GDM1 (cell line): ENCODE measurements at regions not wholly inside any gene's neighbourhood (a gene's known extent, or its start where the extent isn't known, plus 50 kb on each side); places are given as distances from the start of the nearest gene placed in this dataset.
"Not testable (repeated sequence)": the region's sequence is repeated elsewhere in the genome, so short reads cannot be mapped to it uniquely, and the experiment has no call there.

Source experiments
- DNase-seq: peaks from one replicate; lab custom pipeline; 2025; lab: John Stamatoyannopoulos, UW

DNA sequence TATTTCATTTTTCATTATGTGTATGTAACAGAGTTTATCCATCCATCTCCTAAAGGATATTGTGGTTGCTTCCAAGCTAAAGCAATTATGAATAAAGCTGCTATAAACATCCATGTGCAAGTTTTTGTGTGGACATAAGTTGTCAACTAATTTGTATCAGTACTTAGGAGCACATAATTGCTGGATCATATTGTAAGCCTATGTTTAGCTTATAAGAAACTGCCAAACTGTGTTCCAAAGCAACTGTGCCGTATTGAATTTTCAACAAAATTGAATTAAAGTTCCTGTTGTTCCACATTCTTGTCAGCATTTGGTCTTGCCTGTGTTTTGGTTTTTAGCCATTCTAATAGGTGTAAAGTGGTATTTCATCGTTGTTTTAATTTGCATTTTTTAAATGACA, 416.9 kb downstream of the SLC6A15 start:
- DNase-seq = no peak

DNA sequence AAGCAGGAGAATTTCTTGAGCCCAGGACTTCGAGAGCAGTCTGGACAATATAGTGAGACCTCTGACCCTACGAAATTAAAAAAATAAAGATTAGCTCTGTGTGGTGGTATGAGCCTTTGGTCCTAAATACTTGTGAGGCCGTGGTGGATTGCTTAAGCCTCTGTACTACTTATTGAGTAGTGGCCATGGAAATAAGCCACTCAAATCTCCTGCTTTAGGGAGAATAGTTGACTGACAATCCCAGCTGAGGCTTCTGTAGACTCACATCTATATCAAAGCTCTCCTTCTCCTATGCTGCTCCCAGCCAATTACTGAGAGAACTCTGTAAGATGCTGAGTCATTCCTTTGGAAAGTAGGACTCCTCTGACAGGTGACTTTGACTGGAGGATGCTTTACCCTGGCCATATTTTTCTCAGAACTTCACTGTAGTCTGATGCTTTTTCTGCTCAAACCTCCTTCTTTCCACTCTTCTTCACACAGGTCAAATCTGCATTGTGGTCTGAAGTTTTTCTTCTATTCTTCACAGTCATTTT, 420.2 kb downstream of the SLC6A15 start:
- no peak for DNase-seq

DNA sequence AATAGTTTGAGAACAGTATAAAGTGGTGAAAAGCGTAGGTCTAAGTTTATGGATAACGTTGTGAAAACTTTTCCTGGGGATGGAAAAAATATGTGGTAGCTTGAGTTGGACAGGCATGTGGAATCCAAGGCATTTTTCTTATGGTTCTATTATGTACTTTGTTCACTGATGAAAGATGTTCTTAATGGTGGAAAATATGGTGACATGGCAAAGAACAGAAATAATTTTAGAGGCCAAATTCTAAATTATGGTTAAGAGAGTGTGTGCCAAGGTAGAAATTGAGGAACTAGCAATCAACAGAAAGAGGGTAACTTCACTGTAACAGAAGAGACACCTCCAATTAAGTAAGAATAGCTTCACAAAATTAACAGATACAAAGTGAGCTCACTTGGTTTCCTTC, 427.8 kb downstream of the SLC6A15 start:
- DNase-seq = no peak

DNA sequence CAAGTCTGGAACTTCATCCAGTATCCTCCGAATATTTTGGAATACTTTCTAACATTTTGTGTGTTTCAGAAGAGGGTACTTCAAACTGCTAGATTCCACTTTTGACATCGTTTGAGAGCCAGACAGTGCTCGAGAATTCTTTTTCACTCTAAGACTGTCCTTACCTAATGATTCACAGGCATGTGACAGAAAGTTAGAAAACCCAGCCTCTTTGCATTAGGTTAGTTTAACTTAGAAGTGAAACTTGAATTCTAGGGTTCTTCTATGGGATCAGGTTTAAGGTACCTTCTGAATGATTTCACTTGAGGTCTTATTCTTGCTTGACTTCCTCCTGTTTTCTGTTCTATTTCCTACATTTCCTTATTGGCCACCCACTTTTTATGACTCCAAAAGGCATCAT, 431.8 kb downstream of the SLC6A15 start:
- no peak for DNase-seq

DNA sequence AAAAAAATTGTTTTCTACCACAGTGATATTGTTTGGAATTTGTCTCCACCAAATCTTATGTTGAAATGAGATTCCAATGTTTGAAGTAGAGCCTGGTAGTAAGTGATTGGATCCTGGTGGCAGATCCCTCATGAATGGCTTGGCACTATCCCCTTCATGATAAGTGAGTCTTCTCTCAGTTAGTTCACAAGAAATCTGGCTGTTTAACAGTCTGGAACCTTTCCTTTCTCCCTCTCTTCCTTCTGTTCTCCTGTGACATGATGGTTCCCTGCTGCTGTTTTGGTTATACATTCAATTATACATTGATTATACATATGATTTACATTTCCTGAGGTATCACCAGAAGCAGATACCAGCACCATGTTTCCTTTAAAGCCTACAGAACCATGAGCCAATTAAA, 442.2 kb downstream of the SLC6A15 start:
- no peak for DNase-seq

DNA sequence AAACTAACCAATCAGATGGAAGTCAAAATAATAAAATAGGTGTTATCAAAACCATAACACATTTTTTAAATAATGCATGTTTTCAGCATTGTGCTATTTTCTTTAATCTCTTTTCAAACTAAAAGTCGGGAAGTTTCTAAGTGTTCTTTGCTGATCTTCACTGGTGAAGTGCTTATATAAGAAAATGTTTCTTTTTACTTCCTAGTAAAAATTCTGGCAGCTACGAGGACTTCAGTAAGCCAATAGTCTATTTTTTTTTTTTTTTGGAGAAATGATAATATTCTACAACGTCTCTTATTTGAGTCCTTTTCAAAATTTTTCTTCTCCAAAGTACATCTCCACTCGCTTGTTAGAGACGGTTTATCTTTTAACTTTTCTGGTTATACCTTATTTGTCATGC, 448.0 kb downstream of the SLC6A15 start:
- DNase-seq = no peak

DNA sequence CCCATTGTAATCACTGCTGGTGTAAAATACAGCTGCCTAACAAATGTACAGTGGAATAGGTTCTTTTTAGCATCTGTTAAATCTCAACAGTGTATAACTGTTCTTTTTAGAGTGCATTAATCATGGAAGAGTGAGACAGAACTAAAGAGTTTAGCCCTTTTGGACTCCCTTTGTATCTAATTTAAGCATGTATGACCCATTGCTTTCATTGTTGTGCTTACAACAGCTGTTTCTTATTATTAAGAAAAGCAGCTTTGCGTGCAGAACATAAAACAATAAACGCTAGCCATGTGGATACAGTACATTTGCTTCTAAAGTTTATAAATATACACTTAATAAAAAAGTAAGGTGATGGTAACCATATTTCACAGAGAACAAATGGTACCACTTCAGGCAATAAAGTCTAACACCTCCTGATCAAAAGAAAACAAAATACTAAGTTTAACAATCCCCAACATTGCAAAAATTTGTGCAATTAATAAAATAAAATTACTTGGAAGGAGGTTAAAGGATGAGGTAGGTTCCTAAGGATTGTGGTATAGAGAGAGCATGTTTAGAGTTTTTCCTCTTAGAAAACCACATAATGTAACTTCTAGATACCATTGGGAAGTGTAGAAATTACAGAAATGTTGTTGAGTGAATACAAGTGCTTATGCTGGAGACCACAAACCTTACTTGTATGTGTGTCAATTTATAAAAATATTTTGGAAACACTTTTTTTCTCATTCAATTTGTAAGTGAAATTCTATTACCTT, 448.7 kb downstream of the SLC6A15 start:
- DNase-seq = no peak

DNA sequence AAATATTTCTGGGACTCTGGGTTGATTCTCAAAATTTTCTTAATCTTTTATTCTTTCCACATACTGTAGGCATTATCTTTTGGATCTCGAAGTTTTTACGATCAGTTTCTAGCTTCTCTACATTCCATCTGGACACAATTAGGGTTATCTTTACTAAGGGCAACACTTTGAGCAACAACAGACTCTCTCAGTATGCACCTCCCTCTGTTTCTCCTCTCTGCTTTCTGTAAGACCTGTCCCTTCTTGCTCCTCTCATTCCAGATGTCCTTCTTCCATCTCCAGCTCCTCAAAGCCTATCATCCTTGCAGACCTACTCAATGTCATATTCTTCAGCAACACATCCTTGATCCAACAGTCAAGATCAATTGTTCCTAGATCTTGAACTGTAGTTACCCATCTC, 457.0 kb downstream of the SLC6A15 start:
- no peak for DNase-seq

DNA sequence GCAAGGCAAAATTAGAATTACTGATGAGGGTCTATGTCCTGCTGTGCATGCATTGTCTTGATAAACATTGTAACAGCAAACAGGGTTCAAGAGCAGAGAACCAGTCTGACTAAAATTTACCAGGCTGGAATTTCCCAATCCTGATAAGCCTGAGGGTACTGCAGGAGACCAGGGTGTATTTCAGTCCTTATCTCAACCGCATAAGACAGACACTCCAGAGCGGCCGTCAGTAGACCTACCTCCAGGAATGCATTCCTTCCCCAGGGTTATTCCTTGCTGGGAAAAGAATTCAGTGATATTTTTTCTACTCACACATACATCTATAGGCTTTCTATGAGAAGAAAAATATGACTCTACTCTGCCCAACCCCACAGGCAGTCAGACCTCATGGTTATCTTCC, 466.1 kb downstream of the SLC6A15 start:
- DNase-seq = not testable (repeated sequence)

DNA sequence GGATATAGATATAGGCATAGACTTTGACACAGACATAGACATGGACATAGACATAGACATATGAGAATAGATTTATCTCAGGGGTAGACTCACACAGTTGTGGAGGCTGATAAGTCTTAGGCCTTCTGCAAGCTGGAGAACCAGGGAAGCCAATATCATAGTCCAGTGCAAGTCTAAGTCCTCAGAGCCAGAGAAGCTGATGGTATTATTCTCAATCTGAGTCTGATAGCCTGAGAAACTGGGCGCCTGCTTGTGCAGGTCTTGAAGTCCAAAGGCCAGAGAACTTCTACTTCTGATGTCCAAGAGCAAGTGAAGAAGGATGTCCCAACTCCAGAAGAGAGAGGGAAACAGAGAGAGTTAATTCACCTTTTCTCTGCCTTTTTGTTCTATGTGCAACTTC, 476.5 kb downstream of the SLC6A15 start:
- DNase-seq = no peak

DNA sequence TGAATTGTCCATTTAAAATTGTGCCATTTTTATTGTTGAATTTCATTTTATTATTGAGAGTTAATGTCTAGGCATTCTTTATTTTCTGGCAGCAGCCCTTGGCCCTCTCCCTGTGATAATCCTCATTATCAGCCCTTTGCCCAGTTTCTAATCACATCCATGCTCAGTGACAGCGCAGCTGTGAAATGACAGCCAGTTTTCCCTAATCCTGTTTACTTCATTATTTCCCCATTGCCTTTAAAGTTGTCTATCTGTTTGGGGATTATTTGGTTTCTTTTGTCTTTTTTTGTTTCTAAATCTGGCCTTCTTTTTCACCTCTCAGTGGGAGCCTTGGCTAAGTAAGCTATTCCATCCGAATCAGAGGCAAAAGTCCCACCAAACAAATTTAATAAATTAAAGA, 476.9 kb downstream of the SLC6A15 start:
- DNase-seq = no peak

DNA sequence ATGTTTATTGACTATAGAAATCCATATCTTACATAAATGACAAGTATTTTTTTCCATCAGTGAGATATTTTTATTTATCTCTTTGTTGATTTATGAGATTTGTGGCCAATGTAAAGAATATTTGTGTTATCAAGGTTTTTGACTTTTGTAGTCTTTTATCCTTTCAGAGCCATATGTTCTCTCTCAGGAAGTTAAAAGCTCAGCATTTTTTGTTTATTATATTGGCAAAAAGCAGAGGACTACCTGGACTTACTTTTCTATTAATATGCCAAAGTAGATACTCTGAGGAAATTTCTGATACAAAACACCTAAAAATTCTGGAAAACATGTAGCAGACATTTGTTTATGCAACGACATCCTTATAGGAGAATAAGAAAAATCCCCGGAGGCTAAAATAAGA, 490.3 kb downstream of the SLC6A15 start:
- no peak for DNase-seq

DNA sequence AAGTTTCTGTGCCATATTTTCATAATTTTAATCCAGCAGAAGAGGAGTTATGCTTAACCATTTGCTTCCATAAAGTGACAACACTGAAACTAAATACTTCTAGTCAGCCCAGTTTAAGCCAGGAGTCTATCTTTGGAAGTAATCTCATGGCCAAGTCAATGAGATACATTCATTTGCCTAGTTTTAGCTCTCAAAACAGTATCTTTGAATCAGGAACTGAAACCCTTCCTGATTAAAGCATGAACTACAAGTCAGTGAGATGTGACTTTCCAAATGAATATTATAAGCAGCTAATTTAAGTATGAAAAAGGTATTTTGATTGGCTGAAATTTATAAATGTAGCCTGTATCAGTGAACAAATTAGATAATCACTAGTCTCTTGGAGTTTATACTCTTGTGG, 491.5 kb downstream of the SLC6A15 start:
- DNase-seq = no peak

DNA sequence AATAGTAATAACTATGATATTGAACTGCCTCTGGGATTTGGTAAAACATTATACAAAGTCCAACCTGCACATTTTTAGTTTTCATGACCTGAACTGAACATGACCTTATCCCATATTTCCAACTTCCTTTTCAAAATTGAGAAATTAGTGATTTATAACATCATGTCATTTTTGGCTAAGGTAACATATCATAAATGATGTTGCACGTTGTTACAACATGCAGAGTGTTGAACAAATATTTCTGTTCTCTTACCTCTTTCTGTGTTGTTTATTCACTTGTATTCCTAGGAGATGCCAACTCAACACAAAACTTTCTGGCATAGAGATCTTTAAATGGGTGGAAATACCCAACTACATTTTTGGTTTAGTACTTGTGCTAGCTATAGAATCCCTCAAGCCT, 496.0 kb downstream of the SLC6A15 start:
- DNase-seq = no peak

DNA sequence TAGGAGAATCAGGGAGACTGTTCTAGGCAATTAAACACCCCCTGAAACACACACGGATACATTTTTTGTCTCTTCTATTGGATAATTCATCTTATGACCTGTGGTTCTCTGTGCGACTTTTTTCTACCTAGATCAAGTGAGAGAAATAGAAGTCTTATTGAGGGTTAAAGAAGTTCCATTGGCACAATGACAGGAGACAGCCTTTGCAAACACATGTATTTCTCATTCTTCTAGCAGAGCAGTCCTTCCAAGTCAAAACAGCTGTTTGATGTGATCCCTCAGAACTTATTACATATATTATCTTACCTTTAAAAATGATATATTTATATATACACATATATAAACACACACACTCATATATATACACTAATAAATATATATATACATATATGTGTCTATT, 496.7 kb downstream of the SLC6A15 start:
- DNase-seq = no peak

DNA sequence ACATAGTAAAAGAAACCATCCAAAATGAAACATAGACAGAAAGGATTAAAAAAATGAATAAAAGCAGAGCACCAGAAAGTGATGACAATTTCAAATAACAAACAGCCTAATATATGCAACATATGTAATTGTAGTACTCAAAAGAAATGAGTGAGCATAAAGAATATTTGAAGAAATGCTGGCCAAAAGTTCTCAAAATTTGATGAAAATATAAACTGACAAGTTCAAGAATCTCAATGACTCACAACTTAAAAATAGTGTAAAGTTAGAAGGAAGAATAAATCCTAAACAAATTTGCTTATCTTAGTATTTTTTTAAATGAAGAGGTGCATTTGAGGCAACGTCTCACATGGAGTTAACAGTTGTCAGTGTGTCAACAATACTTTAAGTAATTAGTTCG, 498.9 kb downstream of the SLC6A15 start:
- no peak for DNase-seq

DNA sequence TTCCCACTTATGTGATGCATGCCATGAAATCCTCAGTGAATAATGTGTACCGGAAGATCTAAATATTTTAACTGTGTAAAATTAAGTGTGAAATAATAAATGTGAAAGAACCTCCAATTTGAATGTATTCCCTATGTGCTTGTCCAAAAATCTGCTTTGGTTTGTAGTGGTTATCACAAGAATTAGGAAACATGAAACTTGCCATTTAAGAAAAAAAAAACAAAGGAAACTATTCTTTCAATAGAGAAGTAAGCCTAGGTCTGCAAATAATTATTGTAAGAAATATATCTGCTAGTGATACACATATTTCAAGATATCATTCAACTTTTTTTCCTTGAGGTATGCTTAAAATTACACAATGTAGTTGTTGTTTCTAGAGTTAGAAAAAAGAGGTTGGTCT, 500.4 kb downstream of the SLC6A15 start:
- DNase-seq = no peak

DNA sequence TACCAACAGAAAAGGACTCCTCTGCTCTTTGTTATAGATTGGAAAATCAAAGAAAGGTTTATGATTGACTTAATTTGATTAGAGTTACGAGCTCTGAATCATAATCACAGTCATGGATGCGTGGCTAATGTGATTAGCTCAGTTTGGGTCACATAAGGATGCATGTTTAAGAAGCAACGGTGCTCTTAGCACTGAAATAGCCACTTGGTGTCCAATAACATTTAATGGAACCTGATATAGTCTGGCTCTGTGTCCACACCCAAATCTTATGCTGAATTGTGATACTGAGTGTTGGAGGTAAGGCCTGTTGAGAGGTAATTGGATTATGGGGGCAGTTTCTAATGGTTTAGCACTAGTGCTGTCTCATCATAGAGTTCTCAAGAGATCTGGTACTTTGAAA, 501.6 kb downstream of the SLC6A15 start:
- no peak for DNase-seq

DNA sequence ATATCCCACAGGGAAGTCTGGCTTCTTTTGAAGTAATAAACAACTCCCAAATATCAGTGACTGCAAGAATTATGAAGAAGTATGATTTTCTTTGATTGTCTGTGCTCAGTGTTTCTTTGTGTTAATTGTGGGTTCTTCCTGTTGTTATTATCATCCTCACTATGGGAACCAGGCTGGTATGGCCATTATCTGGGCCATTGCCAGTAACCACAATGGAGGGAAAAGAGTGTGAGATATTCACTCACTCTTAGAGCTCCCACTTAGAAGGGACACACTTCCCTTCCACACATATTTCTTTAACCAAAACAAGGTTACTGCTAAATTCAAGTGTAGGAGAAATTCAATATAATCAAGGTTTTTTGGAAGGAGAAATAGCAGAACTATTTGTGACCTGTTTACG, 503.7 kb downstream of the SLC6A15 start:
- no peak for DNase-seq

DNA sequence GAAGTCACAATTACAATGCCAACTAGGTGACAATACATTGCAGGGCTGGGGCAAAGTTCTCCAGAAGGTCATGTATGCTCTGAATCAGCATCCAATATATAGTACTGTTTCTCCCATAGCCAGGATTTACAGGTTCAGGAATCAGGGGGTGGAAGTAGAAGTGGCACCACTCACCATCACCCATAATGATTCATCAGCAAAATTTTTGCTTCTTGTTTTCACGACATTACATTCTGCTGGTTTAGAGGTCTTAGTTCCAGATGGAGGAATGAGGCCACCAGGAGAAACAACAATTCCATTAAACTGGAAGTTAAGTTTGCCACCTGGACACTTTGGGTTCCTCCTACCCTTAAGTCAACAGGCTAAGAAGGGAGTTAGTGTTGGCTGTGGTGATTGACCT, 505.9 kb downstream of the SLC6A15 start:
- DNase-seq = not testable (repeated sequence)

DNA sequence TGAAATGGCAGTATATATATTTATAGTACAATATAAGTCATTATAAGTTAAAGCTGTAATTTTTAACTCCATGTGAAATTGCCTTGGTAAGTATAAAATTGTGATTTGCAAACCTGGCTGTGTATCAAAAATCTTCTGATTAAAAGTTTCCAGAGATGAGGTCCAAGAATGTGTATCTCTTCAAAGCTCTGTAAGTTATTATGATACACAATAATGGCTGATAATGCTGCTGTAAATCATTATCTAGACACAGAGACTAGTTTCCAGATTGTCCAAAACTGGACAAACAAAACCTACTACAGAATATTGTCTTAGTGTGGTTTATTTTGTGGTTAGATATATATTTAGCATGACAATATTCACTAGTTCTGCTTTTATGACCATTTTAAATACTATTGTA, 514.8 kb downstream of the SLC6A15 start:
- no peak for DNase-seq

DNA sequence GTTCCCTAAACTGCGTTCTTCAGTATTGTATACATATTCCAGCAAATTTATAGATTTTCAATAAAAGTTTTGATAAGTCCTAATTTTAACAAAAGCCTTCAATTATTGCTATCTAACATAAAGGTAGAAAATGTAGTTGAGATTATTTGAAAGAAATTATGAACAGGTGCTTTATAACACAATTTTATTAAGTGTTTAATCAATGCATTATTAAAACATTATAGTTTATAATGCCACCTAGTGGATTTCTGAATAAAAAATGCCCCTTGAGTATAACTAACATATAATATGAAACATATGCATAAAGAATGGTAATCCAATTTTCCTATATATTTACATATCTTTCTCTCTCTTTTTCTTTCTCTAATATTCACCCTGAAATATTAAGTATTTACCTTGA, 515.3 kb downstream of the SLC6A15 start:
- DNase-seq = no peak

DNA sequence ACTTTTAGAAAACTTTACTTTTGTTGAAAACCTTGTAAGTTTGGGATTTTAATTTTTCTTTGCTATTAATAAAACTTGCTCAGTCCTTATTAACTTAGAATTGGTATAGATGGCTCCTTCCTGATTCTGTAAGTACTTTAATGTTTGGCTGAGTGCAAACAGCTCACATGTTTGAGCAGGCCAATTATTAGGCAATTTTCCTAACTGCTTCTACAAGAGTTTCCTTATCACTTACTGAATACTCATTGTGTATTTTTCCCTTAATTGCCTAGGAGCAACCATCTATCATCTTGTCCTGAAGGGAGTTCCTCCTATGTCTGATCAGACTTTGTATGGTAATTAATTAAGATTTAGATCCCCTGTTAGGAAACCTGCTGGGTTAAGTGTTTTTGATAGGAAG, 521.4 kb downstream of the SLC6A15 start:
- not testable (repeated sequence) for DNase-seq

DNA sequence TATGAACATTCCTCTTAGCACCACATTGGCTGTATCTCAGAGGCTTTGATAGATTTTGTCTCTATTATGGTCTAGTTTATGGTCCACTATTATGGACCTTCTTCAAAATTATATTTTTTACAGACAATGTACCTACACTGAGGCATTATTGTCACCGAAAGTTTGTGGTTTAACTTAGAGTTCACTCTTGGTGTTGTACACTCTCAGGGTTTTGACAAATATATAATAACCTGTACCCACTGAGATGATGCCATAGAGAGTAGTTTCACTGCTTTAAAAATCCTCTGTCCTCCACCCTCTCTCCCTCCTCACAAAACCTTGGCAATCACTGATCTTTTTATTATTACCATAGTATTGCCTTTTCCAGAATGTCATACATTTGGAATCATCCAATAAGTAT, 528.2 kb downstream of the SLC6A15 start:
- no peak for DNase-seq
